Ecto neural progenitor cell (in vitro differentiated cells): ENCODE measurements at regions not wholly inside any gene's neighbourhood (a gene's known extent, or its start where the extent isn't known, plus 50 kb on each side); places are given as distances from the start of the nearest gene placed in this dataset.

Experiments used
- DNase-seq: peaks from one replicate; pipeline ENCODE4 v3.0.0-alpha.2; 2018; ENCODE audit warnings: low spot score

DNA sequence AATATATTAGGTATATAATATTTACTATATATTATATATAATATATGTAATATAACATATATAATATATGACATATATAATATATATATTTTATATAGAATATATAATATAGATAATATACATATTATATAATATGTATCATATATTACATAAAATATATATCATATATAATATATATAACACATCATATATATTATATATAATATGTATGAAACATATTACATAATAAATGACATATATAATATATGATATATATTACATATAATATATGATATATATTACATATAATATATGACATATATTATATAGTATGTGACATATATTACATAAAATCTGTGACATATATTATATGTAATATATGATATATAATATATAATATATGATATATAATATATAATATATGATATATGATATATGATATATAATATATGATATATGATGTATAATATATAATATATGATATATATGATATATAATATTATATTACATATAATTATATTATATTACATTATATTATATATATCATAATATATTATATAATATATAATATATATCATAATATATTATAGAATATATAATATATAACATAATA is 119.5 kb upstream of the RIMBP3 start:
- DNase-seq = no peak

DNA sequence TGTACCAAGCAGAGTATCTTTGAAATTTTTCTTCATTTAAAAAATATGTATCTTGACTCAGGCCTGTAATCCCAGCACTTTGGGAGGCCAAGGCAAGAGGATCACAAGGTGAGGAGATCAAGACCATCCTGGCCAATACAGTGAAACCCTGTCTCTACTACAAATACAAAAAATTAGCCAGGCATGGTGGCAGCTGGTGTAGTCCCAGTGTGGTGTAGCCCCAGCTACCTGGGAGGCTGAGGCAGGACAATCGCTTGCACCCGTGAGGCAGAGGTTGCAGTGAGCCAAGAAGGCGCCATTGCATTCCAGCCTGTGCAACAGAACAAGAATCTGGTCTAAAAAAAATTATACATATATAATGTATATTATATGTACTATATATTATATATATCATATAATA is 118.7 kb upstream of the RIMBP3 start:
- DNase-seq = peak; percentile 34
